PFSK-1 (cell line): ENCODE measurements at regions not wholly inside any gene's neighbourhood (a gene's known extent, or its start where the extent isn't known, plus 50 kb on each side); places are given as distances from the start of the nearest gene placed in this dataset.

Experiments
- FOXP2 ChIP-seq: optimal IDR thresholded peaks from 2 replicates; pipeline ENCODE3; 2011; ENCODE audit warnings: borderline replicate concordance, control low read depth, inconsistent platforms; ENCODE audit not compliant: insufficient read depth; ENCODE audit errors: extremely low read length, extremely low read depth
- POLR2AphosphoS5 ChIP-seq: IDR thresholded peaks from 2 replicates; pipeline ENCODE4 v1.6.1; 2012; ENCODE audit warnings: low read depth, mild to moderate bottlenecking, control low read depth, low read length, moderate library complexity
- REST ChIP-seq, 2 experiments: IDR thresholded peaks; 2 replicates each; pipeline versions ENCODE4 v1.6.1 to v1.8.0; 2011 to 2012; ENCODE audit warnings: low read depth in 2 of 2, low read length in 2 of 2, control low read depth in 1 of 2, inconsistent platforms in 1 of 2, mild to moderate bottlenecking in 1 of 2, moderate library complexity in 1 of 2; ENCODE audit not compliant: insufficient read depth in 1 of 2
- SIN3A ChIP-seq: IDR thresholded peaks from 2 replicates; pipeline ENCODE4 v1.6.1; 2012; ENCODE audit warnings: mild to moderate bottlenecking, low read length, moderate library complexity, borderline replicate concordance; ENCODE audit not compliant: insufficient read depth
- TAF1 ChIP-seq: IDR thresholded peaks from 2 replicates; pipeline ENCODE4 v1.6.1; 2012; ENCODE audit warnings: low read length, control low read depth, borderline replicate concordance; ENCODE audit not compliant: insufficient read depth

- TF ChIP-seq POLR2AphosphoS5 (no peak), TAF1 (no peak), REST (IDR thresholded peaks at IDR 0.05; ENCODE audit: insufficient read depth in 1 of 2, low read depth in 2 of 2, low read length in 2 of 2) (no peak), SIN3A (no peak), FOXP2 (no peak)
Measured at GRCh38 chr13:29975283-29975682, 124.9 kb upstream of the UBL3 start.

GRCh38 chr13:29969286-29969685 lies 118.9 kb upstream of the UBL3 start:
- TF ChIP-seq POLR2AphosphoS5 (no peak), TAF1 (no peak), REST (IDR thresholded peaks at IDR 0.05; ENCODE audit: insufficient read depth in 1 of 2, low read depth in 2 of 2, low read length in 2 of 2) (no peak), SIN3A (no peak), FOXP2 (no peak)

- no peak for TF ChIP-seq FOXP2
- TF ChIP-seq TAF1, result no peak
- no peak for TF ChIP-seq SIN3A
- no peak for TF ChIP-seq POLR2AphosphoS5
- TF ChIP-seq REST (IDR thresholded peaks at IDR 0.05; ENCODE audit: insufficient read depth in 1 of 2, low read depth in 2 of 2, low read length in 2 of 2), result no peak
Measured at GRCh38 chr13:29964181-29964845, 113.9 kb upstream of the UBL3 start.

GRCh38 chr13:29963089-29963488 lies 112.7 kb upstream of the UBL3 start:
- no peak for TF ChIP-seq TAF1
- TF ChIP-seq REST (IDR thresholded peaks at IDR 0.05; ENCODE audit: insufficient read depth in 1 of 2, low read depth in 2 of 2, low read length in 2 of 2), result no peak
- TF ChIP-seq FOXP2, result no peak
- TF ChIP-seq POLR2AphosphoS5, result no peak
- no peak for TF ChIP-seq SIN3A
